GM19467 (cell line): ENCODE measurements at regions not wholly inside any gene's neighbourhood (a gene's known extent, or its start where the extent isn't known, plus 50 kb on each side); places are given as distances from the start of the nearest gene placed in this dataset.

Source experiments
- ATAC-seq: cut with Tn5 transposase; IDR thresholded peaks from one replicate; pipeline ENCODE4 v1.9.1; 2021; ENCODE audit warnings: mild to moderate bottlenecking, moderate library complexity; ENCODE audit not compliant: unreplicated experiment

GRCh38 chr15:39059917-39060316, 495.3 kb upstream of the RASGRP1 start:
- no peak for ATAC-seq

GRCh38 chr15:39061952-39062464, 497.4 kb upstream of the RASGRP1 start:
- no peak for ATAC-seq

- ATAC-seq = no peak
These were observed 502.1 kb upstream of the RASGRP1 start for GRCh38 chr15:39066677-39067076.

GRCh38 chr15:39074341-39074985, 506.4 kb upstream of the THBS1 start:
- no peak for ATAC-seq

- ATAC-seq = no peak
These were observed 505.6 kb upstream of the THBS1 start for GRCh38 chr15:39075311-39075710.

GRCh38 chr15:39075756-39076341, 505.0 kb upstream of the THBS1 start:
- ATAC-seq = no peak

- ATAC-seq = no peak
These were observed 502.9 kb upstream of the THBS1 start for GRCh38 chr15:39078026-39078425.

GRCh38 chr15:39079296-39079847, 501.5 kb upstream of the THBS1 start:
- ATAC-seq = no peak

GRCh38 chr15:39083213-39083612, 497.7 kb upstream of the THBS1 start:
- ATAC-seq = no peak

GRCh38 chr15:39084674-39085530, 496.0 kb upstream of the THBS1 start:
- ATAC-seq = no peak

GRCh38 chr15:39086641-39087040, 494.2 kb upstream of the THBS1 start:
- ATAC-seq = no peak

- no peak for ATAC-seq
These were observed 492.7 kb upstream of the THBS1 start for GRCh38 chr15:39088156-39088555.

GRCh38 chr15:39092354-39092753, 488.5 kb upstream of the THBS1 start:
- ATAC-seq = no peak

- ATAC-seq = no peak
These were observed 488.1 kb upstream of the THBS1 start for GRCh38 chr15:39092761-39093160.

GRCh38 chr15:39094116-39094515, 486.8 kb upstream of the THBS1 start:
- ATAC-seq = no peak

- ATAC-seq = no peak
These were observed 485.5 kb upstream of the THBS1 start for GRCh38 chr15:39095218-39095879.

GRCh38 chr15:39096608-39097205, 484.2 kb upstream of the THBS1 start:
- no peak for ATAC-seq

- ATAC-seq = no peak
These were observed 481.4 kb upstream of the THBS1 start for GRCh38 chr15:39099524-39099923.

- ATAC-seq = no peak
These were observed 480.7 kb upstream of the THBS1 start for GRCh38 chr15:39100106-39100660.

GRCh38 chr15:39102431-39102830, 478.4 kb upstream of the THBS1 start:
- ATAC-seq = no peak
